SK-N-SH treated with all-trans-retinoic acid at 6 μM for 48 hours (cell line): ENCODE measurements at regions not wholly inside any gene's neighbourhood (a gene's known extent, or its start where the extent isn't known, plus 50 kb on each side); places are given as distances from the start of the nearest gene placed in this dataset.

Experiments
- CSDC2 ChIP-seq: fragments of 250-450 bp; sonication (Bioruptor Pico); IDR thresholded peaks from 2 replicates; pipeline ENCODE4 v1.5.0; 2020; ENCODE audit warnings: mild to moderate bottlenecking, moderate library complexity
- PPARA ChIP-seq: fragments of 250-450 bp; sonication (Bioruptor Pico); IDR thresholded peaks from 2 replicates; pipeline ENCODE4 v1.5.0; 2020; ENCODE audit warnings: mild to moderate bottlenecking, borderline replicate concordance
- RARB ChIP-seq: fragments of 250-450 bp; sonication (Bioruptor Pico); IDR thresholded peaks from 2 replicates; pipeline ENCODE4 v1.8.0; 2021; ENCODE audit warnings: mild to moderate bottlenecking, moderate library complexity
- SNAI2 ChIP-seq: fragments of 250-450 bp; sonication (Bioruptor Pico); IDR thresholded peaks from 2 replicates; pipeline ENCODE4 v1.5.0; 2020; ENCODE audit warnings: mild to moderate bottlenecking, moderate library complexity
- TOX ChIP-seq: fragments of 250-450 bp; sonication (Bioruptor Pico); IDR thresholded peaks from 2 replicates; pipeline ENCODE4 v1.8.0; 2021; ENCODE audit warnings: mild to moderate bottlenecking, moderate library complexity, borderline replicate concordance
- ZC3H10 ChIP-seq: fragments of 250-450 bp; sonication (Bioruptor Pico); IDR thresholded peaks from 2 replicates; pipeline ENCODE4 v1.5.1; 2021; ENCODE audit warnings: mild to moderate bottlenecking, moderate library complexity
- ZFP3 ChIP-seq: fragments of 250-450 bp; sonication (Bioruptor Pico); IDR thresholded peaks from 2 replicates; pipeline ENCODE4 v1.5.0; 2020; ENCODE audit warnings: mild to moderate bottlenecking, moderate library complexity
- ZFP30 ChIP-seq: fragments of 450-650 bp; formaldehyde crosslinking; IDR thresholded peaks from 2 replicates; pipeline ENCODE4 v1.5.0; 2022; ENCODE audit warnings: mild to moderate bottlenecking, moderate library complexity
- ZNF8 ChIP-seq: fragments of 450-650 bp; formaldehyde crosslinking; IDR thresholded peaks from 2 replicates; pipeline ENCODE4 v1.5.0; 2020; ENCODE audit warnings: mild to moderate bottlenecking, moderate library complexity
- TF ChIP-seq, protein P1 (sequence below): fragments of 250-450 bp; sonication (Bioruptor Pico); IDR thresholded peaks from 2 replicates; pipeline ENCODE4 v1.5.1; 2021; ENCODE audit warnings: mild to moderate bottlenecking, moderate library complexity
- TF ChIP-seq, protein P2 (sequence below): fragments of 250-450 bp; sonication (Bioruptor Pico); IDR thresholded peaks from 2 replicates; pipeline ENCODE4 v1.8.0; 2020; ENCODE audit warnings: mild to moderate bottlenecking, moderate library complexity, borderline replicate concordance
- TF ChIP-seq, protein P3 (sequence below): fragments of 250-450 bp; sonication (Bioruptor Pico); IDR thresholded peaks from 2 replicates; pipeline ENCODE4 v1.8.0; 2021; ENCODE audit warnings: low read depth, mild to moderate bottlenecking, moderate library complexity, borderline replicate concordance
- TF ChIP-seq, protein P4 (sequence below): fragments of 250-450 bp; sonication (Bioruptor Pico); IDR thresholded peaks from 2 replicates; pipeline ENCODE4 v1.5.1; 2020; ENCODE audit warnings: low read depth, mild to moderate bottlenecking, moderate library complexity

DNA sequence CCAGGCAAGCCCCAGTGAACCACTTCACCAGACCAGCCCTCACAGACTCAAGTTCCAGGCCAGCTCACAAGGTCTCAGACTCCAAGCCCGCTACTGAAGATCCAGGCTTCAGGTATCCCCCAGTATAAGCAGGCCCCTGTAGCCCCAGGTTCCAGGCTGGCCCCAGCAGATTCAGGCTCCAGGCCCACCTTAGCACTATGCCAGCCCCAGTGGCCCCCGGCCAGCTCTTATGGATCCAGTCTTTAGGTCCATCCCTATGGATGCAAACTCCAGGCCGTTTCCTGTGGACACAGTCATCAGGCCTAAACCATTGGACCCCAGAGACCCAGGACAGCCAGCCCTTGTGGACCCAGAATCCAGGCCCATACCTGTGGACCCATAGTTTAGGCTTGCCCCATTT is 277.8 kb upstream of the MAGEB18 start:
- TF ChIP-seq CSDC2 (CRISPR knock-in tag) (no peak), RARB (no peak), SNAI2 (CRISPR knock-in tag) (no peak), ZFP30 (CRISPR knock-in tag) (no peak), ZNF8 (CRISPR knock-in tag) (no peak), ZFP3 (CRISPR knock-in tag) (no peak), PPARA (CRISPR knock-in tag) (no peak), ZC3H10 (CRISPR knock-in tag) (no peak), TOX (no peak)
- TF ChIP-seq, protein P1, sequence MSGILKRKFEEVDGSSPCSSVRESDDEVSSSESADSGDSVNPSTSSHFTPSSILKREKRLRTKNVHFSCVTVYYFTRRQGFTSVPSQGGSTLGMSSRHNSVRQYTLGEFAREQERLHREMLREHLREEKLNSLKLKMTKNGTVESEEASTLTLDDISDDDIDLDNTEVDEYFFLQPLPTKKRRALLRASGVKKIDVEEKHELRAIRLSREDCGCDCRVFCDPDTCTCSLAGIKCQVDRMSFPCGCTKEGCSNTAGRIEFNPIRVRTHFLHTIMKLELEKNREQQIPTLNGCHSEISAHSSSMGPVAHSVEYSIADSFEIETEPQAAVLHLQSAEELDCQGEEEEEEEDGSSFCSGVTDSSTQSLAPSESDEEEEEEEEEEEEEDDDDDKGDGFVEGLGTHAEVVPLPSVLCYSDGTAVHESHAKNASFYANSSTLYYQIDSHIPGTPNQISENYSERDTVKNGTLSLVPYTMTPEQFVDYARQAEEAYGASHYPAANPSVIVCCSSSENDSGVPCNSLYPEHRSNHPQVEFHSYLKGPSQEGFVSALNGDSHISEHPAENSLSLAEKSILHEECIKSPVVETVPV (CRISPR knock-in tag), result no peak
- TF ChIP-seq, protein P2, sequence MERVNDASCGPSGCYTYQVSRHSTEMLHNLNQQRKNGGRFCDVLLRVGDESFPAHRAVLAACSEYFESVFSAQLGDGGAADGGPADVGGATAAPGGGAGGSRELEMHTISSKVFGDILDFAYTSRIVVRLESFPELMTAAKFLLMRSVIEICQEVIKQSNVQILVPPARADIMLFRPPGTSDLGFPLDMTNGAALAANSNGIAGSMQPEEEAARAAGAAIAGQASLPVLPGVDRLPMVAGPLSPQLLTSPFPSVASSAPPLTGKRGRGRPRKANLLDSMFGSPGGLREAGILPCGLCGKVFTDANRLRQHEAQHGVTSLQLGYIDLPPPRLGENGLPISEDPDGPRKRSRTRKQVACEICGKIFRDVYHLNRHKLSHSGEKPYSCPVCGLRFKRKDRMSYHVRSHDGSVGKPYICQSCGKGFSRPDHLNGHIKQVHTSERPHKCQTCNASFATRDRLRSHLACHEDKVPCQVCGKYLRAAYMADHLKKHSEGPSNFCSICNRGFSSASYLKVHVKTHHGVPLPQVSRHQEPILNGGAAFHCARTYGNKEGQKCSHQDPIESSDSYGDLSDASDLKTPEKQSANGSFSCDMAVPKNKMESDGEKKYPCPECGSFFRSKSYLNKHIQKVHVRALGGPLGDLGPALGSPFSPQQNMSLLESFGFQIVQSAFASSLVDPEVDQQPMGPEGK, result no peak
- TF ChIP-seq, protein P3, sequence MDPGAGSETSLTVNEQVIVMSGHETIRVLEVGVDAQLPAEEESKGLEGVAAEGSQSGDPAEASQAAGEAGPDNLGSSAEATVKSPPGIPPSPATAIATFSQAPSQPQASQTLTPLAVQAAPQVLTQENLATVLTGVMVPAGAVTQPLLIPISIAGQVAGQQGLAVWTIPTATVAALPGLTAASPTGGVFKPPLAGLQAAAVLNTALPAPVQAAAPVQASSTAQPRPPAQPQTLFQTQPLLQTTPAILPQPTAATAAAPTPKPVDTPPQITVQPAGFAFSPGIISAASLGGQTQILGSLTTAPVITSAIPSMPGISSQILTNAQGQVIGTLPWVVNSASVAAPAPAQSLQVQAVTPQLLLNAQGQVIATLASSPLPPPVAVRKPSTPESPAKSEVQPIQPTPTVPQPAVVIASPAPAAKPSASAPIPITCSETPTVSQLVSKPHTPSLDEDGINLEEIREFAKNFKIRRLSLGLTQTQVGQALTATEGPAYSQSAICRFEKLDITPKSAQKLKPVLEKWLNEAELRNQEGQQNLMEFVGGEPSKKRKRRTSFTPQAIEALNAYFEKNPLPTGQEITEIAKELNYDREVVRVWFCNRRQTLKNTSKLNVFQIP, result no peak
- TF ChIP-seq, protein P4, sequence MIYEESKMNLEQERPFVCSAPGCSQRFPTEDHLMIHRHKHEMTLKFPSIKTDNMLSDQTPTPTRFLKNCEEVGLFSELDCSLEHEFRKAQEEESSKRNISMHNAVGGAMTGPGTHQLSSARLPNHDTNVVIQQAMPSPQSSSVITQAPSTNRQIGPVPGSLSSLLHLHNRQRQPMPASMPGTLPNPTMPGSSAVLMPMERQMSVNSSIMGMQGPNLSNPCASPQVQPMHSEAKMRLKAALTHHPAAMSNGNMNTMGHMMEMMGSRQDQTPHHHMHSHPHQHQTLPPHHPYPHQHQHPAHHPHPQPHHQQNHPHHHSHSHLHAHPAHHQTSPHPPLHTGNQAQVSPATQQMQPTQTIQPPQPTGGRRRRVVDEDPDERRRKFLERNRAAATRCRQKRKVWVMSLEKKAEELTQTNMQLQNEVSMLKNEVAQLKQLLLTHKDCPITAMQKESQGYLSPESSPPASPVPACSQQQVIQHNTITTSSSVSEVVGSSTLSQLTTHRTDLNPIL (CRISPR knock-in tag), result no peak
